ENCODE measurements at regions not wholly inside any gene's neighbourhood (a gene's known extent, or its start where the extent isn't known, plus 50 kb on each side); places are given as distances from the start of the nearest gene placed in this dataset.
"Not testable (repeated sequence)": the region's sequence is repeated elsewhere in the genome, so short reads cannot be mapped to it uniquely, and the experiment has no call there.

- H3K4me2 ChIP-seq (ENCODE audit: low read length); H3K4me3 ChIP-seq (ENCODE audit: low read length); H2AFZ ChIP-seq (ENCODE audit: low read depth, low read length); H3F3A ChIP-seq (ENCODE audit: insufficient read depth, low read length, poor library complexity, severe bottlenecking); H3K9me3 ChIP-seq (ENCODE audit: low read length); H3K79me2 ChIP-seq (replicated peaks; ENCODE audit: insufficient read depth, low read length); H3K27me3 ChIP-seq (ENCODE audit: insufficient read depth, low read depth, low read length); H3K27ac ChIP-seq (ENCODE audit: low read length); H3K9ac ChIP-seq (ENCODE audit: low read length); H3K36me3 ChIP-seq (ENCODE audit: insufficient read depth, low read length); H4K20me1 ChIP-seq (ENCODE audit: insufficient read depth); H3K9me2 ChIP-seq (ENCODE audit: insufficient read depth, low read length): not testable (repeated sequence)
Observed at GRCh38 chr14:71168161-71168560, 260.9 kb downstream of the PCNX1 start.

GRCh38 chr14:71168564-71169427, 261.5 kb downstream of the PCNX1 start:
- Histone ChIP-seq H3K27me3 (ENCODE audit: insufficient read depth, low read depth, low read length) (no peaks in the 10 kb centered on the region), H2AFZ (ENCODE audit: low read depth, low read length) (no peak overlapping the region)

More at GRCh38 chr14:71168564-71169427, 261.5 kb downstream of the PCNX1 start:
- Histone ChIP-seq H3K9me2 (ENCODE audit: insufficient read depth, low read length) (no peaks in the 10 kb centered on the region), H4K20me1 (ENCODE audit: insufficient read depth) (no peaks in the 10 kb centered on the region), H3F3A (ENCODE audit: insufficient read depth, low read length, poor library complexity, severe bottlenecking) (no peaks in the 10 kb centered on the region), H3K27ac (ENCODE audit: low read length) (no peak overlapping the region), H3K9me3 (ENCODE audit: low read length) (no peaks in the 10 kb centered on the region), H3K9ac (ENCODE audit: low read length) (no peak overlapping the region), H3K4me3 (ENCODE audit: low read length) (no peak overlapping the region), H3K4me2 (ENCODE audit: low read length) (no peak overlapping the region), H3K36me3 (ENCODE audit: insufficient read depth, low read length) (no peaks in the 10 kb centered on the region), H3K79me2 (replicated peaks; ENCODE audit: insufficient read depth, low read length) (no peaks in the 10 kb centered on the region)
- TF ChIP-seq SMC3 (conservative IDR thresholded peaks at IDR 0.05; ENCODE audit: poor library complexity) (no peak), REST (IDR thresholded peaks at IDR 0.05; ENCODE audit: borderline replicate concordance) (no peak), CTCF (IDR thresholded peaks at IDR 0.05; ENCODE audit: poor library complexity, severe bottlenecking) (no peak), EZH2 (IDR thresholded peaks at IDR 0.05; ENCODE audit: borderline replicate concordance, insufficient read depth, low read length, poor library complexity, severe bottlenecking) (no peak), POLR2AphosphoS5 (IDR thresholded peaks at IDR 0.05) (no peak), MXI1 (conservative IDR thresholded peaks at IDR 0.05; ENCODE audit: poor library complexity, severe bottlenecking) (no peak), RAD21 (conservative IDR thresholded peaks at IDR 0.05) (no peak), EP300 (conservative IDR thresholded peaks at IDR 0.05; ENCODE audit: poor library complexity, severe bottlenecking) (no peak), TAF1 (IDR thresholded peaks at IDR 0.05; ENCODE audit: low read depth) (no peak)
